ENCODE measurements at regions not wholly inside any gene's neighbourhood (a gene's known extent, or its start where the extent isn't known, plus 50 kb on each side); places are given as distances from the start of the nearest gene placed in this dataset.
"Not testable (repeated sequence)": the region's sequence is repeated elsewhere in the genome, so short reads cannot be mapped to it uniquely, and the experiment has no call there.

DNA sequence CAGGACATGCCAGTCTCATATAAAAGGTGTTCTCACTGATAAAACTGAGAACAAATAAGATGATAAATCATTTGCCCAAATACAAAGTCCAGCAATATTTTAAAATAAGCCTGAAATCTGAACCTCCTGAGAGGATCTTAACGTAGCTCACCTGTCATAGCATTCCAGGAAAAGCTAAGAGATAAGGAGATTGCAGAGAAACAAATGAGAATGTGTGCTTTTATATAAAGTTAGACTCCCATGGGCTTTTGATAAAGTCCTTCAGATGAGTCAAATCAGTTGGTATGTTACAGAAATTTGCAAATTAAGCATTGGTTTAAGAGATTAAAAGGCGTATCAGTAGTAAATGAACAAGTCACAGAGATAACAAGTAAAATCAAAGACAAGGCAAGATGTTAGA, 452.9 kb upstream of the CHAC2 start:
- DNase-seq (ENCODE audit: low spot score), result no peak
- H3K4me3 ChIP-seq, result no peak overlapping the region
- TF ChIP-seq, protein P1, sequence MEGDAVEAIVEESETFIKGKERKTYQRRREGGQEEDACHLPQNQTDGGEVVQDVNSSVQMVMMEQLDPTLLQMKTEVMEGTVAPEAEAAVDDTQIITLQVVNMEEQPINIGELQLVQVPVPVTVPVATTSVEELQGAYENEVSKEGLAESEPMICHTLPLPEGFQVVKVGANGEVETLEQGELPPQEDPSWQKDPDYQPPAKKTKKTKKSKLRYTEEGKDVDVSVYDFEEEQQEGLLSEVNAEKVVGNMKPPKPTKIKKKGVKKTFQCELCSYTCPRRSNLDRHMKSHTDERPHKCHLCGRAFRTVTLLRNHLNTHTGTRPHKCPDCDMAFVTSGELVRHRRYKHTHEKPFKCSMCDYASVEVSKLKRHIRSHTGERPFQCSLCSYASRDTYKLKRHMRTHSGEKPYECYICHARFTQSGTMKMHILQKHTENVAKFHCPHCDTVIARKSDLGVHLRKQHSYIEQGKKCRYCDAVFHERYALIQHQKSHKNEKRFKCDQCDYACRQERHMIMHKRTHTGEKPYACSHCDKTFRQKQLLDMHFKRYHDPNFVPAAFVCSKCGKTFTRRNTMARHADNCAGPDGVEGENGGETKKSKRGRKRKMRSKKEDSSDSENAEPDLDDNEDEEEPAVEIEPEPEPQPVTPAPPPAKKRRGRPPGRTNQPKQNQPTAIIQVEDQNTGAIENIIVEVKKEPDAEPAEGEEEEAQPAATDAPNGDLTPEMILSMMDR (IDR thresholded peaks at IDR 0.05), result no peak
- H3K27ac ChIP-seq, result no peak overlapping the region

DNA sequence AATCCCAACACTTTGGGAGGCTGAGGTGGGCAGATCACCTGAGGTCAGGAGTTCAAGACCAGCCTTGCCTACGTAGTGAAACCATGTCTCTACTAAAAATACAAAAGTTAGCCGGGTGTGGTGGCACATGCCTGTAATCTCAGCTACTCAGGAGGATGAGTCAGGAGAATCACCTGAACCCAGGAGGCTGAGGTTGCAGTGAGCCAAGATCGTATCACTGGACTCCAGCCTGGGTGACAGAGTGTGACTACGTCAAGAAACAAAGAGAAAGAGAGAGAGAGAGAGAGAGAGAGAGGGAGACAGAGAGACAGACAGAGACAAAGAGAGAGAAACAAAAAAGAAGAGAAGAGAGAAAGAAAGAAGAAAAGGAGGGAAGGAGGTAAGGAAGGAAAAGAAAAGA, 454.0 kb upstream of the CHAC2 start:
- DNase-seq (ENCODE audit: low spot score); H3K27ac ChIP-seq; H3K4me3 ChIP-seq: not testable (repeated sequence)

DNA sequence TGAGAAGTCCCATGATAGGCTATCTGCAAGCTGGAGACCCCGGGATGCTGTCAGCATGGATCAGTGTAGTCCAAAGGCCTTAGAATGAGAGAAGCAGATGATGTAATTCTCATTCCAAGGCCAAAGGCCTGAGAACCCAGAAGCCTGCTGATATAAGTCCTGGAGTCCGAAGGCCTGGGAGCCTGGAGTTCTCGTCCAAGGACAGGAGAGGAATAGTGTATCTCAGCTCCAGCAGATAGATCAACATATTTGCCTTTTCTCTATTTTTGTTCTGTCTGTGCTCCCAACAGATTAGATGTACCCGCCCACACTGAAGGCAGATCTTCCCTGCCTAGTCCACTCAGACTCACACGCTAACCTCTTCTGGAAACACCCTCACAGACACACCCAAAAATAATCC, 454.9 kb upstream of the CHAC2 start:
- no peak for DNase-seq (ENCODE audit: low spot score)
- H3K4me3 ChIP-seq, result no peak overlapping the region
- H3K27ac ChIP-seq, result no peak overlapping the region
- TF ChIP-seq, protein P1 (IDR thresholded peaks at IDR 0.05), result no peak

DNA sequence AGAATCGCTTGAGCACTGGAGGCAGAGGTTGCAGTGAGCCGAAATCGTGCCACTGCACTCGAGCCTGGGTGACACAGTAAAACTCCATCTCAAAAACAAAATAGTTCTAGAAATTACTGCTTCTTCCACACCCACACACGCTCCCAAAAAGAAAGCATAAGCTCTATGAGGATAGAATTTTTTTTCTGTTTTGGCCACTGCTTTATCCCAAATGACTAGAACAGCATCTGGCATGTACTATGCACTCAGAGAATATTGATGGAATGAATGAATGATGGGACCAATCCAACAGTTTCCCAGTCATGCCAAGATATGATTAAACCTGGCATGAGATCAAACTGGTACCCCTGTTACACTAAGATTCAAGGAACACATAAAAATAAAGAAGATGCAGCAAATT, 455.4 kb upstream of the CHAC2 start:
- Histone ChIP-seq H3K27ac (no peak overlapping the region), H3K4me3 (no peak overlapping the region)
- TF ChIP-seq, protein P1 (IDR thresholded peaks at IDR 0.05), result no peak
- DNase-seq (ENCODE audit: low spot score), result no peak

DNA sequence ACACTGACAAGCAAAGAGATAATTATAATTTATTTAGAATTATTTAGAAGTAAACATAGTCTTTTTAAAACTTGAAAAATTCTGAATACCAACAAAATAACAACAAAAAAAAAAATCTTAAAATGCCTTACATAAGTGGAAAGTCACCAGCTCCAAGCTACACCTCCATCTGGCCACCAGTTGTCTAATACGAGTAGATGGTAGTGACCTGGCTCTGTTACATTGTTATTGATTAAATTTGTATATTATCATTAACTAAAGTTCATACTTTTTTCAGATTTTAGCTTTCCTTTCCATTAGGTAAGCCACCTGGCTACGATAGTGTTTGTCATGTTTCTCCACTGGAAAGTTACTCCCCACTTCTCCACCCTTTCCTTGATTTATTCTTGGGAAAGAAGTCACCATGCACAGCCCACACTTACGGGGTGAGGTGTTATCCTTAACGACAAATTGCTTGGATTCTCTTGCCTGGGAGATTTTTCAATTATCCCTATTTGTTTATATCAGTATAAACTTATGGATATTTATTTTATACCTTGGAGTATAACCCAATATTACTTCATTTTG, 464.5 kb upstream of the CHAC2 start:
- H3K4me3 ChIP-seq, result no peak overlapping the region
- DNase-seq (ENCODE audit: low spot score), result no peak
- H3K27ac ChIP-seq, result no peak overlapping the region
- TF ChIP-seq, protein P1 (IDR thresholded peaks at IDR 0.05), result no peak

DNA sequence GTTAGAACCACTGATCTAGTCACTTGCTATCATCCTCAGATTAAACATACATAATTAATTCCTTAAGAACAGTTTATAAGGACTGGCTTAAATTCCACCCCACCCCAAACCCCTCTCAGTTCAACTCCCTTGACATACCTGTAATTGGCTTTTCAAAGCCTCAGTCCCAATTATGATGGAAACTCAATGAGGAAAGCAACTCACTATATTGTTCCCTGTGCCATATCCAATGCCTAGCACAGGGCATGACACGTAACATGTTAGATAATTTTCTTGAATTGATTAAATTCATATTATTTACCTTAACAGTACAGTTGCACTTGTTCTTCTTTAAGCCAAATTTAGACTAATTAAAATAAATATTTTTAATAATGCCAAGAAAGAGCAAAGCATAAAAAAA, 465.1 kb upstream of the CHAC2 start:
- TF ChIP-seq, protein P1 (IDR thresholded peaks at IDR 0.05), result no peak
- Histone ChIP-seq H3K27ac (no peak overlapping the region), H3K4me3 (no peak overlapping the region)
- no peak for DNase-seq (ENCODE audit: low spot score)

DNA sequence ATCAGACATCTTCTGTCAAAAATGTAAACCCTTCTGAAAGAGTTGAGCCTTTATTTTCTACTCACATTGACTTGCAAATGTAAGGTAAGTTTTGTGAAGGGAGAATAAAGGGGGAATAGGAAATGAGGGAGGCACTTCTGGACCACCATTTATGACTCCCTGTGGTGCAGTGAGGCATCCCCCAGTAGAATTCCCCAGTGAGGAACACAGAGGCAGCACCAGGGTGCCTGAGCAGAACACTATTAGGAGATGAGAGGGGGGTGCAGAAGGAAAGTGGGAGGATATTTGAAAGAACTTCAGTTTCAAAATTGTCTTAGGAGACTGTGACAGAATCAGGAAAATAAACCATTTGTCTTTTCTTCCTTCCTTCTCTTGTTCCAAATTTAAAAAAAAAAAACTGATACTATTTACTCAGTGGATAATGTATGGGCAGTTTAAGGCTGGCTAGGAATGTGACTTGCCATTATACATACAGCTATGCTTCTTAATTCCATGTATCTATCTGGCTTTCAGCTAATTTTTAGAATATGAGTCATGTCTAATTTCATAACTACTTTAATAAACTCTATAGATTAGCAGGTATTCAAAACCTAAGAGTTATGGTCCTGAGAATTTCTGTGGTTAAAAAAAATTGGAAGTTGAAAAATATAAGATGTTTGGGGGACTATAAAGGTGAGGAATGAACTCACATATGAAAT, 478.1 kb upstream of the CHAC2 start:
- H3K27ac ChIP-seq, result no peak overlapping the region
- TF ChIP-seq, protein P1 (IDR thresholded peaks at IDR 0.05), result no peak
- no peak for DNase-seq (ENCODE audit: low spot score)

More for the DNA sequence above, 478.1 kb upstream of the CHAC2 start:
- H3K4me3 ChIP-seq, result no peak overlapping the region
